Kidney epithelial cell (primary cell): ENCODE measurements at regions not wholly inside any gene's neighbourhood (a gene's known extent, or its start where the extent isn't known, plus 50 kb on each side); places are given as distances from the start of the nearest gene placed in this dataset.
"Not testable (repeated sequence)": the region's sequence is repeated elsewhere in the genome, so short reads cannot be mapped to it uniquely, and the experiment has no call there.

Experiments used
- DNase-seq: peaks from one replicate; pipeline ENCODE4 v3.0.0-alpha.2; 2010; ENCODE audit warnings: low read depth
- H3K27me3 ChIP-seq: 2 replicates; pipeline ENCODE4 v1.6.0; 2011; ENCODE audit warnings: low read length; ENCODE audit not compliant: control insufficient read depth, insufficient read depth
- H3K36me3 ChIP-seq: 2 replicates; pipeline ENCODE4 v1.5.1; 2011; ENCODE audit warnings: low read length; ENCODE audit not compliant: control insufficient read depth, insufficient read depth
- H3K4me3 ChIP-seq: 2 replicates; pipeline ENCODE4 v1.5.1; 2011; ENCODE audit warnings: low read depth, mild to moderate bottlenecking, control low read depth, low read length
- TF ChIP-seq, protein P1 (sequence below): IDR thresholded peaks from 2 replicates; pipeline ENCODE4 v1.5.1; 2011; ENCODE audit warnings: mild to moderate bottlenecking, moderate library complexity, low read length, control low read depth, inconsistent platforms; ENCODE audit not compliant: insufficient read depth, poor library complexity, severe bottlenecking

DNA sequence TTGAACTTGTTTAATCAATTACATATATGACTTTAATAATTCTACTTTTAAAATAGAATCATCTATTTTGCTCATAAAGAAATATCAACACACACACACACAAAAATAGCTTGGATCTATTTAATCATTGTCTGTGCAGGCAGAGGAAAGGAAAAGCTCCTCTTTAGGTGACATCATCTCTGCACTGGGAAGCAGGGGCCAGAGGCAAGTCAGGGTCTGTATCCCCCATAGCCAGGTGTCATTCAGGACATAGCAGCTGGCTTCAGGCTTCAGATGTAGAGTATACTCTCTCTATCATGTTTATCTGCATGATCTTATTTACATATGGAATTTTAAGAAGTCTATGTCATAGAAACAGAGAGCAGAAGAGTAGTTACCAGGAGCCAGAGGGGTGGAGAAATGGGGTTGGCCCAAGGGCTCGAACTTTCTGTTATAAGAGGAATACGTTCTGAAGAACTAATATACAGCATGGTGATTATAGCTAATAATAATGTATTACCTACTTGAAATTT lies 110.4 kb upstream of the LDB2 start:
- no peaks in the 10 kb centered on the region for H3K36me3 ChIP-seq
- TF ChIP-seq, protein P1, sequence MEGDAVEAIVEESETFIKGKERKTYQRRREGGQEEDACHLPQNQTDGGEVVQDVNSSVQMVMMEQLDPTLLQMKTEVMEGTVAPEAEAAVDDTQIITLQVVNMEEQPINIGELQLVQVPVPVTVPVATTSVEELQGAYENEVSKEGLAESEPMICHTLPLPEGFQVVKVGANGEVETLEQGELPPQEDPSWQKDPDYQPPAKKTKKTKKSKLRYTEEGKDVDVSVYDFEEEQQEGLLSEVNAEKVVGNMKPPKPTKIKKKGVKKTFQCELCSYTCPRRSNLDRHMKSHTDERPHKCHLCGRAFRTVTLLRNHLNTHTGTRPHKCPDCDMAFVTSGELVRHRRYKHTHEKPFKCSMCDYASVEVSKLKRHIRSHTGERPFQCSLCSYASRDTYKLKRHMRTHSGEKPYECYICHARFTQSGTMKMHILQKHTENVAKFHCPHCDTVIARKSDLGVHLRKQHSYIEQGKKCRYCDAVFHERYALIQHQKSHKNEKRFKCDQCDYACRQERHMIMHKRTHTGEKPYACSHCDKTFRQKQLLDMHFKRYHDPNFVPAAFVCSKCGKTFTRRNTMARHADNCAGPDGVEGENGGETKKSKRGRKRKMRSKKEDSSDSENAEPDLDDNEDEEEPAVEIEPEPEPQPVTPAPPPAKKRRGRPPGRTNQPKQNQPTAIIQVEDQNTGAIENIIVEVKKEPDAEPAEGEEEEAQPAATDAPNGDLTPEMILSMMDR = no peak
- H3K4me3 ChIP-seq = no peak overlapping the region

DNA sequence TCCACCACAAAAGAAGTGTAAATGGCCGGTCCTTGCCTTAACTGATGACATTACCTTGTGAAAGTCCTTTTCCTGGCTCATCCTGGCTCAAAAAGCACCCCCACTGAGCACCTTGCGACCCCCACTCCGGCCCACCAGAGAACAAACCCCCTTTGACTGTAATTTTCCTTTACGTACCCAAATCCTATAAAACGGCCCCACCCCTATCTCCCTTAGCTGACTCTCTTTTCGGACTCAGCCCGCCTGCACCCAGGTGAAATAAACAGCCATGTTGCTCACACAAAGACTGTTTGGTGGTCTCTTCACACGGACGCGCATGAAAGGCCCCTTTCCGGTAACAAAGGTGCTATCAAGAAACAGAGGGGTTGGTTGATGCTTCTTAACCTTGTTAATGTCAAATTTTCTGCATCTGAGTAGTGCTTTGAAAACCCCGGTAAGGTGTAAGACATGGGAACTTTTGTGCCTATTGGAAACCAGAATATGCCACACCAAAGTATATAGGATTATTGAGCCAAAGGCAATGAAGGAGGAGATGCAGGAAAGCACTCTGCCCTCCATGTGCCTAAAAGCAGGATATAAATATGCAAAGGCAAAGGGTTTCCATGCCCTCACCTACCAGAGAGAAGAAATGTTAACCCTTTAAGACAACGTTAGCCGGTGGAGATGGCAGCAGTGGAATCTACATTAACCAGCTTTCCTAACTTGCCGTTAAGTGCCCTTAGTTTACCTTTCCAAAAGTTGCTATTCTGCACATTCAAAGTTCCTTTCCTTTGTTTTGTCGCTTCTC lies 105.4 kb upstream of the LDB2 start:
- DNase-seq, H3K36me3 ChIP-seq, H3K4me3 ChIP-seq, H3K27me3 ChIP-seq: not testable (repeated sequence)

More for the DNA sequence above, 110.4 kb upstream of the LDB2 start:
- H3K27me3 ChIP-seq = no peaks in the 10 kb centered on the region
- no peak for DNase-seq

DNA sequence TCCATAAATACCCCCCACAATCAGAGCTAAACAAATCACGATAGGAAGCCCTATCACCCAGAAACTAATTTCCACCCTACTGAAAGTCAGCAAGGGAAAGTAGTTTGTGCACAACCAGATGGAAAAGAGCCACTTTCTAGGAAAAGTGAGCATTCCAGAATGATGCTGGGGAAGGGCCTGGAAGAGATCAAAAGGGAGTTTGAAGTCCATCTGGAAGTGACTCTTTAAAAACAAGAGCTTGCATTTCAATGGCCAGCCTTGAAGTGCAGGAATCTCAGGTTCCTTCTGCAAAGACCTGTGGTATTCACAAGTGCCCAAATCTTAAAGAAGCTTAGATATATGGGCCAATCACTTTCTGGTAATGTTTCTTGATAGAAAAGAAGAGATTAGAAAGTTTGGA lies 97.0 kb upstream of the LDB2 start:
- TF ChIP-seq, protein P1 = no peak
- DNase-seq = no peak
- no peak overlapping the region for H3K4me3 ChIP-seq
- H3K36me3 ChIP-seq = no peaks in the 10 kb centered on the region
- H3K27me3 ChIP-seq = no peaks in the 10 kb centered on the region

DNA sequence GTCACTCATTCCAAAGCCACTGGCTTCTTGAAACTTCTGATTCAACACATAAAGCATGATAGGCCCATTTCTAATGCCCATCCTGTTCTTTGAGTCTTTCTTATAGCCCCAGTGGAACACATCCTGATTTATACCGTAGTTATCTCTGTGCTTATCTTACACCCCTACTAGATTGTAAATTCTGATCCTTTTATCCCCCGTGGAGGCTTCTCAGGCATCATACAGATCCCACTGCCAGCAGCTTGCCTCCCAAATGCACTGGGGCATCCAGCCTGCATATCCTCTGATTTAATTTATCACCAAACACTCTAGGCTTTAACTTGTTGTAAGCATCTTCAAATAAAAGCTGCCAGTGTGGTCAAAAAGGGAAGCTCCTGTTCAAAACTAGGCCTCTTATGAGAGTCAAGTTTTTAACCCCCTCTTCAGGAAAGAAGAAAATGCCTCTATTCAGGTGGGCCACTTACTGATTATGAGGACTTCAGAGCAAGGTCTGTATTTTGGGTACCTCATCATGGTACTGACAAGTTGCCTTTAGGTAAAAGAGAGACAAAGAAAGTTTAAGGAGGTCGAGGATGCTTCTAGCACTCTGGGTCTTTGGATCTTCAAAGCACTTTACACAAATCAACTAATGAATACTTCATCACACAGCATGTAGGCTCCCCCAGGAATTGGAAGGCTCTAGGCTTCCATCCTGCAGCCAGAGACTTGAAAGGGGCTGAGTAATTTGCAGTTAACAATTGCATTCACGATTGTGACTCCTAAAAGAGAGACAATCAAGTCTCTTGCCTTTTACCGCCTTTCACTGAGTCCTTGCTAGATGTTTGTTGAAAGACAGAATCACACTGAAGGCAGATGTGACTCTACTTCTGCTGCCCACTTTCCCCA lies 95.8 kb upstream of the LDB2 start:
- TF ChIP-seq, protein P1 = no peak
- Histone ChIP-seq H3K36me3 (no peaks in the 10 kb centered on the region), H3K4me3 (no peak overlapping the region), H3K27me3 (no peaks in the 10 kb centered on the region)
- no peak for DNase-seq

DNA sequence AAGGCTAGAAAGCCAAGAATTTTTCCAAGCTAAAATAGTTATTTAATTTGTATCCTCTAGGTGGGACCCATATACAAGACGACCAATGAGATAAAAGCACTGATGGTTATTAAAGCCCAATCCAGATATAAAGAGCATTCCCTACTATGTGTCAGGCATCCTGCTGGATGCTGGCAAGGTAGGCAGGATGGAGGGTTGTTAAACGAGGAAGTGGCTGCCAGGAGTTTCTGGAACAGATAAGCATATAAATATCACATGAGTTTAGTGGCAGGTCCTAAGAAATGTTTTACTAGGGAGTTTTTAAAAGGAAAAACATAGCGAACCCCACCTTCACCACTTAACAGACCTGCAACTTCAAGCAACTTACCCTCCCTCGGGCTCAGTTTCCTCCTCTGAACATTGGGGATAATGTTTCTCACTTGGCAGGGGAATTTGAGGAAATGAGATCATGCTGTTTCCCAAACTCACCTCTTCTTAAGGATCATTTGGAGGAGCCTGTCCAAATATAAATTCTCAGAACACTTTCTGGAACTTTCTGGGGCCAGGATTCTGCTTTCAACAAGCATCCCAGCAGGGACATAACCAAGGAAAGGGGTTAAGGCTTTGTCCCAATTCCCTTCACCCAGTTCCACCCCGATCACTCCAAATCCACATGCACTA lies 94.3 kb upstream of the LDB2 start:
- no peak for DNase-seq
- TF ChIP-seq, protein P1 = no peak
- H3K36me3 ChIP-seq = no peaks in the 10 kb centered on the region
- no peak overlapping the region for H3K4me3 ChIP-seq
- H3K27me3 ChIP-seq = no peaks in the 10 kb centered on the region

DNA sequence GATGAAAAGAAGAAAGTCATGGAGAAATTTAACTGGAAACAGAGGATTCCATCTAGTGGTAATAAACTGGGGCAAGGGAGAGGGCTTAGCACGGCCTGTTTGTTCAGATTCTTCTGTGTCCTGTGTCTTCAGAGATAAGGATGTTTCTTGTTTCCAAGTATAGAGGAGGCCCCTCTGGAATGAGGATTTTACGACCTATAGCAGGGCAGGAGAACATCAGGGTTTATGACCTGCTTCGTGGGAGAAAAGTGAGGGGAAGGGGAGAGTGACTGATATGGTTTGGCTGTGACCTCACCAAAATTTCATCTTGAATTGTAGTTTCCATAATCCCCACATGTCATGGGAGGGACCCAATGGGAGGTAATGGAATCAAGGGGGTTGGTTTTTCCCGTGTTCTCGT lies 93.0 kb upstream of the LDB2 start:
- no peak overlapping the region for H3K4me3 ChIP-seq
- H3K27me3 ChIP-seq = no peaks in the 10 kb centered on the region
- TF ChIP-seq, protein P1 = no peak
- H3K36me3 ChIP-seq = no peaks in the 10 kb centered on the region
- no peak for DNase-seq
